ENCODE measurements at regions not wholly inside any gene's neighbourhood (a gene's known extent, or its start where the extent isn't known, plus 50 kb on each side); places are given as distances from the start of the nearest gene placed in this dataset.

DNA sequence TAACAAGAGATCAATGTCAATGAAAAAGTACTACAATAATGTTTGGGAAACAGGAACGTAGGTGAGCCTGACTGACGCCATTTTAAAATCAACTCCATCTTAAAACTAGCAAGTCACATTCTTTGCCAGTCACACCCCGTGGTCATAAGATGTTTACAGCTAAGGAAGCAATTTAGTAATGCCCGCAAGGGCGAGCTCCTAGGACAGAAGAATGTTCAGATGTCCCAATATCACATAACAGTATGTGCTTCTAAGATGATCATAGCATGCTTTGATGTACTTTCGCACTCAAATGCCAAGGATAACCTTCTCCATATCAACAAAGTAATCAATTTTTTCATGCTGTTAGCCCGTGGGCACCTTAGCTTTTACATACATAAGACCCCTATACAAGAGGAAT lies 113.8 kb upstream of the EGFR start:
- intact Hi-C loops (cut with DNase I) = no loop called here
- Histone ChIP-seq H3K9me3 (no peaks in the 10 kb centered on the region), H3K4me1 (no peaks in the 10 kb centered on the region), H3K27ac (no peak overlapping the region), H3K36me3 (no peaks in the 10 kb centered on the region), H3K27me3 (ENCODE audit: low read depth) (no peaks in the 10 kb centered on the region), H3K4me3 (no peak overlapping the region)
- ATAC-seq (no peak), DNase-seq (no peak)
- TF ChIP-seq, protein P1, sequence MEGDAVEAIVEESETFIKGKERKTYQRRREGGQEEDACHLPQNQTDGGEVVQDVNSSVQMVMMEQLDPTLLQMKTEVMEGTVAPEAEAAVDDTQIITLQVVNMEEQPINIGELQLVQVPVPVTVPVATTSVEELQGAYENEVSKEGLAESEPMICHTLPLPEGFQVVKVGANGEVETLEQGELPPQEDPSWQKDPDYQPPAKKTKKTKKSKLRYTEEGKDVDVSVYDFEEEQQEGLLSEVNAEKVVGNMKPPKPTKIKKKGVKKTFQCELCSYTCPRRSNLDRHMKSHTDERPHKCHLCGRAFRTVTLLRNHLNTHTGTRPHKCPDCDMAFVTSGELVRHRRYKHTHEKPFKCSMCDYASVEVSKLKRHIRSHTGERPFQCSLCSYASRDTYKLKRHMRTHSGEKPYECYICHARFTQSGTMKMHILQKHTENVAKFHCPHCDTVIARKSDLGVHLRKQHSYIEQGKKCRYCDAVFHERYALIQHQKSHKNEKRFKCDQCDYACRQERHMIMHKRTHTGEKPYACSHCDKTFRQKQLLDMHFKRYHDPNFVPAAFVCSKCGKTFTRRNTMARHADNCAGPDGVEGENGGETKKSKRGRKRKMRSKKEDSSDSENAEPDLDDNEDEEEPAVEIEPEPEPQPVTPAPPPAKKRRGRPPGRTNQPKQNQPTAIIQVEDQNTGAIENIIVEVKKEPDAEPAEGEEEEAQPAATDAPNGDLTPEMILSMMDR (IDR thresholded peaks at IDR 0.05) = no peak

DNA sequence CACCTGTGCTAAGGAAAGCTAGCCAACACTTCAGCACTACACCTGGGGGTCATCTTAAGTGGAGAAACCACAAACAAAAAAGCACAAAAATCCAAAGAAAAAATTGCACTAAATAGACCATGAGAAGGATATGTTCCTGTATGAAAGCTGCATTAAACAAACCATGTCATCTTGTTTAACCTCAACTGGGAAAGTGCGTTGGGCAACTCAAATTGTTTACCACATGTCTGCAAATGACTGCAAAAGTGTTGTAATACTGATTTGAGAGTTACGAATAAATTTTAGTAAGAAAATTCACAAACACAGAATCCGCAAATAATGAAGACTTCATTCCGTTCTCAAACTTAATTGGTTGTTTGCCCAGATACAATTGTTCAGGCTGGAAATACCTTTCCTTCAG lies 111.9 kb upstream of the EGFR start:
- H3K4me1 ChIP-seq = no peaks in the 10 kb centered on the region
- intact Hi-C loops (cut with DNase I) = no loop called here
- no peaks in the 10 kb centered on the region for H3K27me3 ChIP-seq (ENCODE audit: low read depth)
- H3K4me3 ChIP-seq = no peak overlapping the region
- DNase-seq (no peak), ATAC-seq (no peak)
- TF ChIP-seq, protein P1 (IDR thresholded peaks at IDR 0.05) = no peak
- H3K9me3 ChIP-seq = no peaks in the 10 kb centered on the region
- H3K36me3 ChIP-seq = no peaks in the 10 kb centered on the region
- H3K27ac ChIP-seq = no peak overlapping the region

DNA sequence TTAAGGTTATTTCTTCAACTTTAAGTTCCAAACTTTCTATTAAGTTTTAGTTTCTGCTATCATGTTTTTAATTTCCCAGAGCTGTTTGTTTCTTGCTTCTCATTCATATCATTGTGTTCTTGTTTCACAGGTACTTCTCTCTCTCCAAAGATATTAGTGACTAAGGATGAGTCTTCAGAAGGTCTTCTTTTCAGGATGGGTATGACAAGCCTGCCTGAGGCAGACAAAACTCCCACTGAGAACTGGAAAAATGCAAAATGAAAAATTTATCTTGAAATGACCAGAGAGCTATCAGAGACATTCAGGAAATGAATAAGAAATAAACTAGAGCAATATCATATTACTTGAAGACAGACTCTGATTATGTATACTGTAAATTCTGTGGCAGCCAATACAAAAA lies 110.8 kb upstream of the EGFR start:
- intact Hi-C loops (cut with DNase I) = no loop called here
- H3K36me3 ChIP-seq = no peaks in the 10 kb centered on the region
- DNase-seq (no peak), ATAC-seq (no peak)
- TF ChIP-seq, protein P1 (IDR thresholded peaks at IDR 0.05) = no peak
- H3K27ac ChIP-seq = no peak overlapping the region
- H3K27me3 ChIP-seq (ENCODE audit: low read depth) = no peaks in the 10 kb centered on the region
- no peaks in the 10 kb centered on the region for H3K4me1 ChIP-seq
- no peaks in the 10 kb centered on the region for H3K9me3 ChIP-seq
- no peak overlapping the region for H3K4me3 ChIP-seq

DNA sequence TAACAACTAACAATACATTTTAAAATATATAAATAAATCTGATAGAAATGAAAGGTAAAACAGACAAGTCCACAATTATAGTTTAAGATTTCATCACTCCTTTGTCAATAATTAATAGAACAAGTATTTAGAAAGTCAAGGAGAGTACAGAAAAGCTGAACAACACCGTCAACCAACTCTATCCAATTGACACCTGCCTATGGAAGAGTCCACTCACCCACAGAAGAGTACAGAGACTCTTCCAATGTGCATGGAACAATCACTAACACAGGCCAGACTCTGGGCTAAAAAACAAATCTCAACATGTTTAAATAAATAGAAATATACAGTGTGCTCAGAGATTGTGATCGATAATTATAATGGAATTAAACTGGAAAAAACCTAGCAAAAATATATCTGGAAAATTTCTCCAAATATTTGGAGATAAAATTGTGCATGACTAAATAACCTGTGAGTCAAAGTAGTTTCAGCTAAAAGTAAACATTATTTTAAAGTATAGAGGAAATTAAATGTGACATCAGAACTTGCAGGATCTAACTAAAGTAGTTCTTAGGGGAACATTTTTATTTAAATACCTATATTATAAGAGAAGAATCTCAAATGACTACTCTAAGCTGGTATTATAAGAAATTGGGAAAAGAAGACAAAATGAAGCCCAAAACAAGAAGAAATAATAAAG lies 109.9 kb upstream of the EGFR start:
- Histone ChIP-seq H3K9me3 (no peaks in the 10 kb centered on the region), H3K27me3 (ENCODE audit: low read depth) (no peaks in the 10 kb centered on the region), H3K36me3 (no peaks in the 10 kb centered on the region), H3K27ac (no peak overlapping the region), H3K4me3 (no peak overlapping the region), H3K4me1 (no peaks in the 10 kb centered on the region)
- DNase-seq (no peak), ATAC-seq (no peak)
- intact Hi-C loops (cut with DNase I) = no loop called here
- TF ChIP-seq, protein P1 (IDR thresholded peaks at IDR 0.05) = no peak

DNA sequence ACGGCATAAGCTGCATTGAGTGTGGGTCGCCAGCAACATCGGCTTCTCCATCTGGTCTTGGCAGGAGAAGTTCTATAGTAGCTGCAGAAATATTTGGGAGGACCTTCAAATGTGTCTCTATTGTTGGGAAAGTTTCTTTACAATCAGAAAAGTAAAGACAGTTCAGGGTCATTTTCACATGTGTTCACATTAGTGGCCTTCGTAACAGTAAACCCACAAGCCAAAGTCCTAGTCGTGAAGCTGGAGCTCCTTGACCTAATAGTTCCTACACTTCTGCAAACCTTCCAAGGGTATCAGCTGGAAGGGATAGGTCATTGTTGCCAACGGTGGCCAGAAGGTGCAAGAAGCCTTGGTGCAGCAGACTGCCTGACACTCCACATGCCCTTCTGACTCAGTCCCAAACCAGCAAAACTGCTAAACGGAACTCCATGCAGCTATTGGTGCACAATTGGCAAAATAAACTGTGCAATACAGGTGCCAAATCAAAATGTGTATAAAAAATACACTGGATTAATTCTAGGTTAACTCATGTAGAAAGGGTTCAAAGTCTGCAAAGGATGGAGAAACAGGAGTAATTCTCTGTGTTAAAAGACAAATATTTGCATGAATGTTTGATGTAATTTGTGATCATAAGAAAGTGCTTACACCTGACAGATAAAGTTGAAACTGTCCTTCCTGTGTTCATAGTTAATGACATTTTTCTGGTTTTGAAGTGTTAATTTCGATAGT lies 102.8 kb upstream of the EGFR start:
- H3K36me3 ChIP-seq = no peaks in the 10 kb centered on the region
- DNase-seq (no peak), ATAC-seq (no peak)
- TF ChIP-seq, protein P1 (IDR thresholded peaks at IDR 0.05) = no peak
- H3K4me3 ChIP-seq = no peak overlapping the region
- H3K9me3 ChIP-seq = no peaks in the 10 kb centered on the region
- H3K4me1 ChIP-seq = no peaks in the 10 kb centered on the region
- no peaks in the 10 kb centered on the region for H3K27me3 ChIP-seq (ENCODE audit: low read depth)
- intact Hi-C loops (cut with DNase I) = no loop called here
- H3K27ac ChIP-seq = no peak overlapping the region

All from lower lobe of right lung (tissue), 2 donors.